Inflammatory macrophage treated with lipopolysaccharide for 4 hours (primary cell): ENCODE measurements at regions not wholly inside any gene's neighbourhood (a gene's known extent, or its start where the extent isn't known, plus 50 kb on each side); places are given as distances from the start of the nearest gene placed in this dataset.
A peak's percentile ranks its signal among the peaks of the same experiment; 100 is the strongest.

Experiments
- DNase-seq: peaks from one replicate; pipeline ENCODE4 v3.0.0-alpha.2; 2020

- peak; percentile 81 for DNase-seq
These were observed 55.2 kb upstream of the IL12B start for GRCh38 chr5:159385536-159385935.

GRCh38 chr5:159386028-159386711 lies 55.9 kb upstream of the IL12B start:
- DNase-seq, result peak; percentile 96

GRCh38 chr5:159392871-159393270 lies 62.6 kb upstream of the IL12B start:
- DNase-seq, result peak; percentile 92

DNA sequence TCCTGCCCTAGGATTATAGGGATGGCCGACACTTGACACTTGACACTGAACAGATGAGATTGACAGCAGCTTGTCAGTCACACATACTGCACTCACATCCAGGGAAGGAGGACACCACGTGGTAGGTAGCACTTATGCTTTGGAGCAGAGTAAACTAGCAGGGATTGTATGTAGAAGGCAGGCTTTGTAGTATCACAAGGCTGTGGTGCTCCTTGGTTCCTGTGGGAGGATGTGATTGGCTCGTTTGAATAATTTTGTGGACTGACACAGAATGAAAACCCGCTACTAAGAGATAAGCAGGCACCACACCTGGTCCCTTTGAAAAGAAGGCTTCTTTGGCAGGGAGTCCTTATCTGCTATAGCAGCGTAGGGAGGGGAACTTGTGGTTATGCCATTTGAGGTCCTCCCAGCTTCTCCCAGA lies 63.6 kb upstream of the IL12B start:
- no peak for DNase-seq

DNA sequence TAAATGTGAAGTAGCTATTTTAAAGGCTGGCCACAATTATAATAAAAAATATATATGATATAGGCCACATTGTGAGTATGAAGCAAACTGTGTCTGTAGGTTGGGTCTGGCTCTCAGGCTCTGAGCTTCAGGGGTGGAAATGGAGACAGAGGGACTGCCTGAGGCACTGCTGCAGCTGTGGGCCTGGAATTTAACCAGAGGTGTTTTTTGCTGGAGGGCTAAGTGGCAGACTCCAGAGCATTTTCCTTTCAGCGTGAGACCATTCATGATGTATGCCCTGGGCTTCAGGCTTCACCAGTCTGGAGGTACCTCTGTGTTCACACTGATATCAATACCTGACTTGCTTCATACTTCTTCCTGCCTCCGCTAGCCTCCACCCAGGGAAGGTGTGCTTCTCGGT lies 64.9 kb upstream of the IL12B start:
- no peak for DNase-seq

GRCh38 chr5:159398936-159399335 lies 68.6 kb upstream of the IL12B start:
- DNase-seq, result peak; percentile 89

DNA sequence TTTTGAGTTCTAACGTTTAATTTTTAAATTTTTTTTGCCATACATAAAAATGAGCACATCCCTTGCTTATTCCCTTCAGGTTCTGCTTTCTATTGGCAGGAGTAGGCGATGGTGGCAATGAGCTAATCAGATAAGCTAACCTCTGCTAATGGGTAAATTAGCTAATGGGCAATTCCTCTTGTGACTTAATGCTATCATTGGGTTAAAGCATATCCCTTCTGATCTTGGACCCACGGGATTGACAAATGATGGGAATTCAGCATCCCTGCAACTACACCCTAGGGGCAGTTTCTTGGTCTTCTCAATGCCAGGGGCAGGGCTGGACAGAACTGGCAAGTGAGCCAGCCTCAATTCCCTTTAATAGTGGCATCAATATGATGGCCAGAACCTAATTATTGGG lies 70.2 kb upstream of the IL12B start:
- DNase-seq, result peak; percentile 95

- peak; percentile 90 for DNase-seq
These were observed 72.0 kb upstream of the IL12B start for GRCh38 chr5:159402311-159402710.

GRCh38 chr5:159402856-159403255 lies 72.6 kb upstream of the IL12B start:
- peak; percentile 86 for DNase-seq

- DNase-seq, result peak; percentile 59
These were observed 73.8 kb upstream of the IL12B start for GRCh38 chr5:159403906-159404681.

- peak; percentile 94 for DNase-seq
These were observed 75.3 kb upstream of the IL12B start for GRCh38 chr5:159405611-159406031.

GRCh38 chr5:159406571-159406970 lies 76.3 kb upstream of the IL12B start:
- DNase-seq, result no peak

DNA sequence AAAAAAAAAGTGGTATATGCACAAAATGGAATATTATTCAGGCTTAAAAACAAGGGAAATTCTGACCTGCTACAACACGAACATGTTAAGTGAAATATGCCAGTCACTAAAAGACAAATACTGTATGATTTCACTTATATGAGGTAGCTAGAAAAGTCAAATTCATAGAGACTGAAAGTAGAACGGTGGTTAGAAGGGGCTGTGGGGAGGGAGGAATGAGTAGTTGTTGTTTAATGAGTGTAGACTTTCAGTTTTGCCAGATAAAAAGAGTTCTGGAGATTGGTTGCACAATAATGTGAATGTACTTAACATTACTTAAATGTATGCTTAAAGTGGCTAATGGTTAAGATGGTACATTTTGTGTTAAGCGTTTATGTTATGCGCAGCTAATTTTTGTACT lies 79.5 kb upstream of the IL12B start:
- peak; percentile 88 for DNase-seq

GRCh38 chr5:159410480-159410879 lies 80.2 kb upstream of the IL12B start:
- no peak for DNase-seq

DNA sequence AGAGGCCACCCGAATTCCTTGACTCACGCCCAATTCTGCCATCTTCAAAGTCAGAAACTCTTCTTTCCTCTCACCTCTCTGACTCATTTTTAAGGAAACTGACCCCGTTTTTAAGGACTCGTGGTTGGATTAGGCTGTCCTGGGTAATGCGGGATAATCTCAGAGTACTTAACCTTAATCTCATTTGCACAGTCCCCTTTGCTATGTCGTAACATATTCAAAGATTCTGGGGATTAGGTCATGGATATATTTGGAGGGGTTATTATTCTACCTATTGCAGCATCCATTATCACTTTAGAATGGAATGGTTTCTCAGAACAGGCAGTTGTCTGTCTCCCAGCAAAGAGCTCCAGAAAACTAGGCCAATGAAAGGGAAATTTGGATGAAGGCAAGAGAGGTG lies 80.8 kb upstream of the IL12B start:
- no peak for DNase-seq

- DNase-seq, result peak; percentile 98
These were observed 82.2 kb upstream of the IL12B start for GRCh38 chr5:159412284-159413046.

DNA sequence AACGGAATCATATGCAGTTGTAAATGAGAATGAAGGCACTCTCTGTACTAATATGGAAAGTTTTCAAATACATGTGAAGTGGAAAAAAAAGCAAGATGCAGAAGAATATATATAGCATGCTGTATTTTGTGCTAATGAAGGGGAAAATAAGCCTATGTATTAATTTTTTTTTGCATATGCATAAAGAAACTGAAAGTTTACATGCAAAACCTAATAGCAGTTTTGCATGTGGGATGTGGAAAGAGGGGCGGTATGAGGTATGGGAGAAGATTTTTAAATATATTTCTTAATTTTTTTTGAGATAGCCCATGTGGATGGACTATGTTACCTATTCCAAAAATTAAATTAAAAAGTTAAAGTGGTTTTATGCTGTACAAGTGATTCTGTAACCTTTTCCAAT lies 83.7 kb upstream of the IL12B start:
- peak; percentile 67 for DNase-seq

DNA sequence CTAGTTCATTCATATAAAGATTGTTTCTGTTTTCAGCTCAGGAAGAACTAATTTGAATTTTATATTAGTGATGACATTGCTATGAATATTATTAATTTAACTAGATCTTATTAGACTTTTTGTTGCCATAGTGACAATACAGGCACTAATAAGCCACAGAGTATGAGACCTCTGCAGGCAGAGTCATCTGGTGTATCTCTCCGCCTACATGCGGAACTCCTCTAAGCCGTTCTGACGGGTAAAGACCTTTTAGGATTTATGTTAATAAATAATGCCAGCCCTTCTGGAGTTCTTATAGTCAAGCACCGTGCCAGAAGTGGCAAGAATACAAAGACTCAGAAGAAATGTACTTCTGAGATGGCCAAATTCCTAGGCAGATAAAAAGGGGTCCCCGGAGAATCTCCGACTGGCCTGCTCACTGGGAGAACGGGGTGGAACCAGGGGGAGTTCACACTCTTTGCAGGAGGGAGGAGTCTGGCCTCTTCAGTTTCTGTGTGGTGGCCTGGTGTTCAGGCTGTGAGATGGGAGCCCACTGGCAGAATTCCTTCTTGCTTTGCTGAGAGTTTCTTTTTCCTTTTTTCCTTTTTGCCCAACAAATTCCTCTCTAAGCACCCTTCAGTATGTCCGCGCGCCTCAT lies 85.1 kb upstream of the IL12B start:
- no peak for DNase-seq

GRCh38 chr5:159416438-159416837 lies 86.2 kb upstream of the IL12B start:
- no peak for DNase-seq

- no peak for DNase-seq
These were observed 86.9 kb upstream of the IL12B start for GRCh38 chr5:159417170-159417569.

- DNase-seq, result no peak
These were observed 89.3 kb upstream of the IL12B start for GRCh38 chr5:159419576-159419975.

DNA sequence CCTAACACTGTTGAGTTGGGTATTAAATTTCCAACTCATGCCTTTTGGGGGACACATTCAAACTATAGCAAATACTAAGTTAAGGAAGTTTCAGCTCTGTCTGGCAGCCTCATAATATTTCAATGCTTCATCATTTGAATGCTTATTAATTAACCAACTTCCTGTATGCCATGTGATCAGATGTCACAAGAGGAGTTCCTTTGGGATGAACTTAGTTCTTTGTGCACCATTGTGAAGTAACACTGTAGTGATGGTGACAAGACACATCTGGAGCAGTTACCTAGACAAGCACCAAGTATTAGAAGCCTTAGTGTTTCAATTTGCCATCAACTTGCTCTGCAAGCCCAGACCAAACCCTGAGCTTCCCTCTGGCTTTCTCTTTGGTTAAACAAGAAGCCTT lies 90.7 kb upstream of the IL12B start:
- no peak for DNase-seq

- no peak for DNase-seq
These were observed 92.1 kb upstream of the IL12B start for GRCh38 chr5:159422361-159422760.
